ENCODE measurements at regions not wholly inside any gene's neighbourhood (a gene's known extent, or its start where the extent isn't known, plus 50 kb on each side); places are given as distances from the start of the nearest gene placed in this dataset.
A peak's percentile ranks its signal among the peaks of the same experiment; 100 is the strongest.

- Histone ChIP-seq H3K4me3 (no peak overlapping the region), H3K27ac (no peak overlapping the region)
Measured at GRCh38 chr6:9901376-9901775, 513.5 kb downstream of the TFAP2A start.

- H3K27ac ChIP-seq, result no peak overlapping the region
- H3K4me3 ChIP-seq, result no peak overlapping the region
Measured at GRCh38 chr6:9896806-9897205, 518.1 kb downstream of the TFAP2A start.

DNA sequence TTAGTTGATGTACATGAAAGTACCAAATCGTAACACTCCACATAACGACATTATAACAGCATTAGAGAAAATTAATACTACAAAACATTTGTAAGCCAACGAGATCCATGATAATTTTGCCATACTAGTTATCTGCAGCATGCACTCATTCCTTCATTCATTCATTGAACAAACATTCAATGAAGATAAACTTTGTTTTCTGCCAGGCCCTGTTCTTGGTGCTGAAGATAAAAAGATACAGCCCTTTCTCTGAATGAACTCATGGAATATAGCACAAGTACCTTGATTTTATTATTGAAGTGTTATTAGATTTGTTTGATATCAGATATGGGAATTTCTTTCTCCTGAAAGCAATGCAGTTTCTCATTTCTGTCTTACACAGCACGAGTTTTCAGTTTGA, 524.0 kb downstream of the TFAP2A start:
- Histone ChIP-seq H3K27ac (no peak overlapping the region), H3K4me3 (no peak overlapping the region)

GRCh38 chr6:9890469-9890868, 524.4 kb downstream of the TFAP2A start:
- no peak overlapping the region for H3K4me3 ChIP-seq
- H3K27ac ChIP-seq, result no peak overlapping the region

DNA sequence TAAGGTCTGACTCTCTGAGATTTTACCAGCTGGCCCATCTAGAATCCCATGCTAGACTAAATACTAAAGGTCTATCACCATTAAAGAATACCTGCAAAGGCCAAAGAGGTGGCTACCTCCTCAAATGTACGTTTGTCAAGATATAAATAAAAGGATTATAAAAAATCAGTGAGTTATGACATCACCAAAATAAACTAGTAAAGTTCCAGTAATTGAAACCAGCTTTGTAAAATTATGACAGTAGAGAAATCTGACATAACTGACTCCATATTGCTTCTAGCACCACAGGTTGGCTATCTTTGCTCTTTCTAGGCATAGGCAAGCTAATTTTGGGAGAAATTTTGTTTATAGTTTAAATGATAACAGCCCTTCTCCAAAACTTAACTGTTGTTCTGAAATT, 536.3 kb downstream of the TFAP2A start:
- no peak overlapping the region for H3K27ac ChIP-seq
- H3K4me3 ChIP-seq, result no peak overlapping the region

DNA sequence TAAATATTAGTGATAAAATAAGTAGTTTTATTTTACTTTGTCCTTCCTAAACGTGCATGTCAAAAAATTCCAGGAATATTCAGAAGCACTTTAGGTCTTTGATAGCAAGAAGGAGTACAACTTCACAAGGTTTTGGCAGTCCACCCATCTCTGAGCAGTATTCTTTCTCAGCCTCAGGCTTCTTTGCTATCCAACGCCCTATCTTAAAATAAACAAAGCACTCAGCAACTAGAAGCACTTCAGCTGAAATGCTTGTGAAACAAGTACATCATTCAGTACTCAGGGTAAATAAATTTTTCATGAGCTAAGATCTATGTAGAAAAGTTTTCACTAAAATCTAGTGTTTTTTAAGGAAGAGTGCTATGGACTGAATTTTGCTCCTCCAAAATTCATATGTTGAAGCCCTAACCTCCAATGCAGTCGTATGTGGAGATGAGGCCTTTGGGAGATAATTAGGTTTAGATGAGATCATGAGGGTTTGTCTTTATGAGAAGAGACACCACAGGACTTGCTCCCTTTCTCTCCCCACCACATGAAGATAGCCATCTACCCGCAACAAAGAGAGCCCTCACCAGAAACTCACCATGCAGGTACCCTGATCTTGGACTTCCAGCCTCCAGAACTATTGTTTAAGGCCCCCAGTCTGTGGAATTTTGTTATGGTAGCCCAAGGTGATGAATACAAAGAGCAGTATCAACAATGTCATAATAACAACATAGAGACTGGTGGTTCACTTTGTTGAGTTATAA, 539.1 kb downstream of the TFAP2A start:
- H3K27ac ChIP-seq, result no peak overlapping the region
- H3K4me3 ChIP-seq, result no peak overlapping the region

DNA sequence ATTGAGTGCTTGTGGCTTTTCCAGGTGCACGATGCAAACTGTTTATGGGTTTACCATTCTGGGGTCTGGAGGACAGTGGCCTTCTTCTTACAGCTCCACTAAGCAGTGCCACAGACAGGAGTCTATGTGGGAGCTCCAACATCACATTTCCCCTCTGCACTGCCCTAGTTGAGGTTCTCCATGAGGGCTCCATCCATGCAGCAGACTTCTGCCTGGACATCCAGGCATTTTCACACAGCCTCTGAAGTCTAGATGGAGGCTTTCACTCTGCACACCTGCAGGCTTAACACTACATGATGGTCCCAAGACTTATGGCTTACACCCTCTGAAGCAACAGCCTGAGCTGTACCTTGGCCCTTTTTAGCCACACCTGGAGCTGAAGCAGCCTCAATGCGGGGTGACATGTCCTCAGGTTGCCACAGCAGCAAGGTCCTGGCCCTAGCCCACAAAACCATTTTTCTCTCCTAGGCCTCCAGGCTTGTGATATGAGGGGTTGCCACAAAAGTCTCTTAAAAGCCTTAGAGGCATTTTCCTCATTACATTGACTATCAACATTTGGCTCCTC, 552.2 kb downstream of the TFAP2A start:
- H3K4me3 ChIP-seq, result no peak overlapping the region
- H3K27ac ChIP-seq, result no peak overlapping the region

DNA sequence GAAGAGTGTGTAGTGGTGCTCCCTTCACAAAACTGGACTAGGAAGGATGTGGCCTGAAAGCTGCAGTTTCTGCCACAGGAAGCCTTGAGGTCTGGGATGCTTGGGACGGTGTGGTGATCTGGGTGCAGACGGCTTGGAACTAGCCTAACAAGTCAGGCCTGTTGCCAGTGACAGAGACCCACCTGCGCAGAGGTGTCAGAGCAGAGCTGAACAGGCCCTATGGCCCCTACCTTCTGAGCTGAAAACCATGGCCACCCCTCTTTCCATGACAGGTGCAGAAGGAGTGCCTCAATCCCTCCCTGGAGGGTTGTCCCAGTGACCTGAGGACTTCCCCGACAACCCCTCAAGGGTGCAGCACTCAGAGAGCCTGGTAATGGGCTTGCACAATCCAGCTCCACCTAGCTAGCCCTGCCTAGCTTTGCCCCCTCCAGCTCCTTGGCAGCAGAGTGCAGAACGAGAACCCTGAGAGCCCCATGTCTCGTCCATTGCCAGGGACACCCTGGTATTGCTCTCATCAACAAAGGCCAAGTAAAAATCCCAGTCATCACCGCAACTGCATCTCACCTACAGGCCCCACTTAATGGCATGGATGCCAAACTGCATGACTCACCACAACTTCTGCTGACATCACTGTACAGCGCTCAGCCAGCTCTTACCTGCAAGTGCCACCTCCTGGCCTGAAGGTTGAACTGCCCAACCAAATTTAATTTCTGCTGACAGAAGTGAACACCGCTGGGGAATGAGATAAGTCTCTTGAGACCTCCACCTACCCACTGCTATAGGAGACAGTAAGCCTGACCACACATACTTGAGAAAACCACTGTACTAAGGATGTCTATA, 563.1 kb downstream of the TFAP2A start:
- Histone ChIP-seq H3K27ac (no peak overlapping the region), H3K4me3 (no peak overlapping the region)

GRCh38 chr6:9851006-9851405, 563.9 kb downstream of the TFAP2A start:
- no peak overlapping the region for H3K4me3 ChIP-seq
- no peak overlapping the region for H3K27ac ChIP-seq

- H3K27ac ChIP-seq, result no peak overlapping the region
- no peak overlapping the region for H3K4me3 ChIP-seq
Measured at GRCh38 chr6:9848094-9848493, 566.8 kb downstream of the TFAP2A start.

DNA sequence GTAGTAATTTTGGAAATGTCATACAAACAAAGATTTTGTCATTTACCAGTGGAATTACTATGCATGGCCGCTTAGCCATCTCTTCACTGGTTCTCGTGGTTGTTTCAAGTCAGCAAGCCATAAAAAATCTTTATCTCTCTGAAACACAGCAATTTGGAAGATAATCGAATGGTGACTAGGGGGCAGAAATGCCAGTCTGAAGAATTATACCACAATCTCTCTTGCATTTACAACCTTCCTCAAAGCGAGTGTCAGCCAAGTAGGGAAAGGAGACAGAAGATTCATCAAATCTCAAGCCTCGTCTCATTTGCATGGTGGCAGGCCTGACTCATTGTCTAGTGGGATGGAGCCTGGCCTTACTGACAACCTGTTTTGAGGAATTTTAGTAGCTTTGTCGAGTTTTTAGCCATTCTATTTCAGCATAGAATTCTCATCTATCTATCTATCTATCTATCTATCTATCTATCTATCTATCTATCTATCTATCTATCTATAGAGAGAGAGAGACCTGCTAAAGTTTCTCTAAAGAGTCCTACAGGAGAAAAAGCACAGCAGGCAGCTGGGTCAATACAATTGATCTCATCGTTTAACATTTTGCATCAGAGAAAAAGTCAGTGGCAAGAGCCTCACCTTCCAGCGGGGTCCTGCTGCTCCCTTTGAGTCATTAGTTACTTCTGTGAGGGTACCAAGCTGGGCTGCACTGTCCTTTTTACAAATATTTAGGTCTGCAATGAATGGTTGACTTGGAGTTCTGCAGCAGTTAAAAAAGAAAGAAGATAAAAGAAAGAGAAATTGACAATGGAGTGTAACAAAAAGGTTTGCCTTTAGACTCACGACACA, 572.8 kb downstream of the TFAP2A start:
- Histone ChIP-seq H3K4me3 (no peak overlapping the region), H3K27ac (no peak overlapping the region)

- Histone ChIP-seq H3K4me3 (no peak overlapping the region), H3K27ac (no peak overlapping the region)
Measured at GRCh38 chr6:9834233-9834632, 580.6 kb downstream of the TFAP2A start.

DNA sequence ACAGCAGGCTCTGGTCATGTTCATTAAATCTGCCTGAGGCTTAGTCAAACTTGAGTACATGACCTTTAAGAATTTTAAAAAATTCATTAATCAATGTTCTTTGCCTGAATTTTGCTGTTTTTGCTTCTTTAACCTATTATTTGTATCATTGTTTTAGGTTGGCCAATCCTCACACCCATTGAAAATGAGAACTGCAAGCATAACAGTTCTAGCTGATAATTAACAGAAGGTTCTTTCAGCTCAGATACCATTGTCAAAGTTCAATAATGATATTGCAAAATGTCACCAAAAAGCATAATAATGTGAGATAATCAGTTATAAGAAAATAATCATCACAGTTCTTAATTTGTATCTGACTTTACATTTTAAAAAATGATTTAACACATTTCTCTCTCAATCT, 583.1 kb downstream of the TFAP2A start:
- Histone ChIP-seq H3K27ac (no peak overlapping the region), H3K4me3 (no peak overlapping the region)

DNA sequence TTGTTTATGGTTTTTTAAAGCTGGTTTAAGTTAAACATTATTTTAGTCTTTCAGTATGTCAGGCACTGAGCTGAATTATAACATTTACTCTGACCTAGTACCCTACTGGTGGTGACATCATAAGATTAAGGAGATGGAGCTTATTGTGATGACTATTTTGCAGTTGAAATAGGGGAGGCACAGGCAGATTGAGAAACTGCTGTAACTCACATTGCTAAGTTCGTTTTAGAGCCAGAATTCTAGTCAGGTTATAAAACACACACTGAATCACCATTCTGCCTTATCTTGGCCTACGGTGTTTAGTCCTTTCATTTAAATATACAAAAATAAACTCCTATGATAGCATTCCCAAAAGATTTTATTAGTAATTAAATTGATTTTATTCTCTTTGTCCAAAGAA, 584.1 kb downstream of the TFAP2A start:
- Histone ChIP-seq H3K27ac (no peak overlapping the region), H3K4me3 (no peak overlapping the region)

GRCh38 chr6:9825526-9825925, 589.3 kb downstream of the TFAP2A start:
- Histone ChIP-seq H3K27ac (no peak overlapping the region), H3K4me3 (no peak overlapping the region)

DNA sequence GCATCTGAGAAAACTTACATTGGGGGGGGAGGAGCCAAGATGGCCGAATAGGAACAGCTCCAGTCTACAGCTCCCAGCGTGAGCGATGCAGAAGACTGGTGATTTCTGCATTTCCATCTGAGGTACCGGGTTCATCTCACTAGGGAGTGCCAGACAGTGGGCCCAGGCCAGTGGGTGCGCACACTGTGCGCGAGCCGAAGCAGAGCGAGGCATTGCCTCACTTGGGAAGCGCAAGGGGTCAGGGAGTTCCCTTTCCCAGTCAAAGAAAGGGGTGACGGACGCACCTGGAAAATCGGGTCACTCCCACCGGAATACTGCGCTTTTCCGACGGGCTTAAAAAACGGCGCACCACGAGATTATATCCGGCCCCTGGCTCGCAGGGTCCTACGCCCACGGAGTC, 604.1 kb downstream of the TFAP2A start:
- H3K4me3 ChIP-seq, result peak overlapping the region in 1 of 7 experiments; percentile 25

GRCh38 chr6:9810286-9810685, 604.6 kb downstream of the TFAP2A start:
- H3K27ac ChIP-seq, result no peak overlapping the region
- H3K4me3 ChIP-seq, result peak overlapping the region in 1 of 7 experiments; percentile 25

More for the DNA sequence above, 604.1 kb downstream of the TFAP2A start:
- H3K27ac ChIP-seq, result peak overlapping the region in 1 of 21 experiments; percentile 72

DNA sequence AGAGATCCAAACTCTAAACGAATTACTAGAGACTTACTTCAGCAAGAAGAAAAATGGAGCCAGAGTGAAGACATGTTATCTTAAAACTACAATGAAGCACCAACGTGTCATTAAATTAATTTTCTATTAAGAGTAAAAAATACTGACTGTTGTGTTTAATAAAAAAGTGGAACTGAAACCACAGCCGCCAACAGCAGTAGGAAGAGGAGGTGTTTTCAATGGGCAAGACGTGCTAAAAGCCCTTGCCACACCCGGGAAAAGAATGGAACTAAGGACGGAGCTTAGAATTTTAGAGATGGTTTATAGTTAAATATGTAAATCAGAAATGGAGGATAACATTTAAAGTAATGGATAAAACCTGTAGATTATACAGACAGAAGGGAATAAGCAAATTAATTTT, 608.7 kb downstream of the TFAP2A start:
- Histone ChIP-seq H3K4me3 (no peak overlapping the region), H3K27ac (no peak overlapping the region)

GRCh38 chr6:9801249-9801754, 613.6 kb downstream of the TFAP2A start:
- Histone ChIP-seq H3K4me3 (no peak overlapping the region), H3K27ac (no peak overlapping the region)

GRCh38 chr6:9799582-9799981, 615.3 kb downstream of the TFAP2A start:
- Histone ChIP-seq H3K4me3 (no peak overlapping the region), H3K27ac (no peak overlapping the region)

Measured in skin epidermis (tissue), 12 donors.